Transverse colon (tissue), 4 donors: ENCODE measurements at regions not wholly inside any gene's neighbourhood (a gene's known extent, or its start where the extent isn't known, plus 50 kb on each side); places are given as distances from the start of the nearest gene placed in this dataset.
"Not testable (repeated sequence)": the region's sequence is repeated elsewhere in the genome, so short reads cannot be mapped to it uniquely, and the experiment has no call there.

Source experiments
- CTCF ChIP-seq, 5 experiments: fragments of 200-600 bp in 3 of 5; fragments of 450-650 bp in 2 of 5; sonication (generic) in 3 of 5; IDR thresholded peaks; 1 replicate in 2 of 5; 2 replicates in 3 of 5; pipeline ENCODE4 v1.5.1; 2016 to 2017; ENCODE audit warnings: antibody characterized with exemption in 5 of 5, inconsistent platforms in 3 of 5, mild to moderate bottlenecking in 2 of 5, moderate library complexity in 1 of 5
- EP300 ChIP-seq: sonication (generic); formaldehyde crosslinking; IDR thresholded peaks from one replicate; pipeline ENCODE4 v1.6.1; 2017; ENCODE audit warnings: antibody characterized with exemption, low read depth
- POLR2A ChIP-seq: fragments of 450-650 bp; IDR thresholded peaks from one replicate; pipeline ENCODE4 v1.6.1; 2016; ENCODE audit warnings: antibody characterized with exemption, mild to moderate bottlenecking, moderate library complexity
- POLR2AphosphoS5 ChIP-seq, 3 donors: sonication (generic); formaldehyde crosslinking; IDR thresholded peaks; one replicate each; pipeline ENCODE4 v1.6.1; 2016; ENCODE audit warnings: antibody characterized with exemption in 3 of 3

GRCh38 chr21:6374232-6374631, 4147.2 kb upstream of the TPTE start:
- TF ChIP-seq EP300; POLR2A; POLR2AphosphoS5 (IDR thresholded peaks at IDR 0.05): not testable (repeated sequence)
- peak in 3 of 5 experiments; percentile 23 to 31 (median 30) for TF ChIP-seq CTCF (IDR thresholded peaks at IDR 0.05)
